GM23338 (cell line): ENCODE measurements at regions not wholly inside any gene's neighbourhood (a gene's known extent, or its start where the extent isn't known, plus 50 kb on each side); places are given as distances from the start of the nearest gene placed in this dataset.

Experiments used
- ATAC-seq: fragments of 200-7000 bp; cut with Tn5 transposase; 3 replicates; pipeline ENCODE4 v1.9.1; 2020
- DNase-seq: peaks from one replicate; pipeline ENCODE4 v3.0.0-alpha.2; 2015; ENCODE audit warnings: low spot score
- H2AFZ ChIP-seq: fragments of 200-600 bp; sonication (generic); 2 replicates; pipeline ENCODE4 v1.8.0; 2016; ENCODE audit warnings: antibody characterized with exemption, mild to moderate bottlenecking, moderate library complexity
- H3F3A ChIP-seq: fragments of 200-600 bp; sonication (generic); replicated peaks from 2 replicates; pipeline ENCODE4 v1.8.0; 2017; ENCODE audit warnings: antibody characterized with exemption, mixed run types, low read depth
- H3K27ac ChIP-seq: fragments of 200-600 bp; sonication (generic); 2 replicates; pipeline ENCODE4 v1.6.1; 2016; ENCODE audit warnings: low read depth
- H3K27me3 ChIP-seq: fragments of 200-600 bp; sonication (generic); 2 replicates; pipeline ENCODE4 v1.8.0; 2016; ENCODE audit warnings: mild to moderate bottlenecking, mixed run types, moderate library complexity; ENCODE audit not compliant: insufficient read depth
- H3K36me3 ChIP-seq: fragments of 200-600 bp; sonication (generic); 2 replicates; pipeline ENCODE4 v1.8.0; 2016; ENCODE audit warnings: mild to moderate bottlenecking; ENCODE audit not compliant: insufficient read depth
- H3K4me1 ChIP-seq: fragments of 200-600 bp; sonication (generic); 2 replicates; pipeline ENCODE4 v1.8.0; 2016; ENCODE audit warnings: mild to moderate bottlenecking, moderate library complexity; ENCODE audit not compliant: insufficient read depth
- H3K4me2 ChIP-seq: fragments of 200-600 bp; sonication (generic); 2 replicates; pipeline ENCODE4 v1.7.1; 2017; ENCODE audit warnings: mixed run types
- H3K4me3 ChIP-seq: fragments of 200-600 bp; sonication (generic); 2 replicates; pipeline ENCODE4 v1.6.1; 2016; ENCODE audit warnings: mixed run types
- H3K79me2 ChIP-seq: fragments of 200-600 bp; sonication (generic); replicated peaks from 2 replicates; pipeline ENCODE4 v1.8.0; 2017; ENCODE audit warnings: mild to moderate bottlenecking; ENCODE audit not compliant: insufficient read depth
- H3K9me2 ChIP-seq: fragments of 200-600 bp; sonication (generic); 2 replicates; pipeline ENCODE4 v1.8.0; 2017; ENCODE audit not compliant: insufficient read depth
- H4K20me1 ChIP-seq: fragments of 200-600 bp; sonication (generic); replicated peaks from 2 replicates; pipeline ENCODE4 v1.8.0; 2017; ENCODE audit warnings: mild to moderate bottlenecking; ENCODE audit not compliant: insufficient read depth
- H3K27ac Mint-ChIP-seq: 2 replicates; pipeline ENCODE4 v1.8.0; 2020; ENCODE audit warnings: inconsistent platforms, mild to moderate bottlenecking, moderate library complexity, mixed read lengths
- H3K27me3 Mint-ChIP-seq: 3 replicates; pipeline ENCODE4 v1.8.0; 2022; ENCODE audit warnings: low read depth, mild to moderate bottlenecking, moderate library complexity, mixed read lengths, inconsistent platforms; ENCODE audit not compliant: insufficient read depth, poor library complexity
- H3K36me3 Mint-ChIP-seq: 3 replicates; pipeline ENCODE4 v1.8.0; 2021; ENCODE audit warnings: low read depth, mild to moderate bottlenecking, inconsistent platforms, moderate library complexity, mixed read lengths
- H3K4me1 Mint-ChIP-seq: 3 replicates; pipeline ENCODE4 v1.8.0; 2020; ENCODE audit warnings: mild to moderate bottlenecking, inconsistent platforms, mixed read lengths
- H3K4me3 Mint-ChIP-seq: 3 replicates; pipeline ENCODE4 v1.8.0; 2021; ENCODE audit warnings: moderate library complexity, mild to moderate bottlenecking, inconsistent platforms, mixed read lengths
- H3K9me3 Mint-ChIP-seq: 3 replicates; pipeline ENCODE4 v1.8.0; 2020; ENCODE audit warnings: moderate library complexity, mild to moderate bottlenecking, inconsistent platforms, mixed read lengths
- CREB1 ChIP-seq: fragments of 250-450 bp; sonication (Bioruptor Pico); IDR thresholded peaks from 2 replicates; pipeline ENCODE4 v1.5.0; 2020; ENCODE audit warnings: low read depth, mild to moderate bottlenecking, moderate library complexity
- ETS1 ChIP-seq: IDR thresholded peaks from 2 replicates; pipeline ENCODE4 v1.6.1; 2016; ENCODE audit warnings: antibody characterized with exemption
- EZH2 ChIP-seq: fragments of 200-600 bp; sonication (generic); IDR thresholded peaks from one replicate; pipeline ENCODE4 v1.8.0; 2017; ENCODE audit warnings: antibody characterized with exemption, mild to moderate bottlenecking, low read depth; ENCODE audit not compliant: unreplicated experiment
- EZH2phosphoT487 ChIP-seq: fragments of 200-600 bp; sonication (generic); IDR thresholded peaks from one replicate; pipeline ENCODE4 v1.8.1; 2018; ENCODE audit warnings: antibody characterized with exemption; ENCODE audit not compliant: unreplicated experiment
- NANOG ChIP-seq: IDR thresholded peaks from 2 replicates; pipeline ENCODE4 v1.6.1; 2016; ENCODE audit warnings: antibody characterized with exemption, borderline replicate concordance
- POLR2AphosphoS5 ChIP-seq: IDR thresholded peaks from 2 replicates; pipeline ENCODE4 v1.6.1; 2016; ENCODE audit warnings: antibody characterized with exemption, low read depth
- REST ChIP-seq: IDR thresholded peaks from one replicate; pipeline ENCODE4 v1.6.1; 2018; ENCODE audit warnings: antibody characterized with exemption; ENCODE audit not compliant: unreplicated experiment
- STAT1 ChIP-seq: IDR thresholded peaks from one replicate; pipeline ENCODE4 v1.6.1; 2016; ENCODE audit warnings: antibody characterized with exemption; ENCODE audit not compliant: unreplicated experiment
- ZNF331 ChIP-seq: fragments of 250-450 bp; sonication (Bioruptor Pico); IDR thresholded peaks from 2 replicates; pipeline ENCODE4 v1.5.0; 2020; ENCODE audit warnings: low read depth, mild to moderate bottlenecking, moderate library complexity
- ZNF462 ChIP-seq: fragments of 250-450 bp; sonication (Bioruptor Pico); IDR thresholded peaks from 2 replicates; pipeline ENCODE4 v1.5.0; 2020; ENCODE audit warnings: mild to moderate bottlenecking, moderate library complexity

GRCh38 chr7:131867461-131867860 lies 311.0 kb upstream of the PODXL start:
- H3K79me2 ChIP-seq, result no peaks in the 10 kb centered on the region
- no peak overlapping the region for H3K27ac ChIP-seq
- Mint-ChIP-seq H3K9me3 (no peaks in the 10 kb centered on the region), H3K4me1 (no peaks in the 10 kb centered on the region), H3K27me3 (peaks cover 1% of the 10 kb centered on the region), H3K27ac (no peak overlapping the region), H3K4me3 (no peak overlapping the region), H3K36me3 (no peaks in the 10 kb centered on the region)
- H3F3A ChIP-seq, result no peaks in the 10 kb centered on the region
- H2AFZ ChIP-seq, result 0 out of 2 replicates have a peak overlapping the region, but pooled peaks have one; percentile 52
- H3K4me2 ChIP-seq, result no peak overlapping the region
- no peak for ATAC-seq
- TF ChIP-seq EZH2 (no peak), REST (no peak), NANOG (no peak), ZNF462 (no peak), STAT1 (no peak), EZH2phosphoT487 (no peak), ZNF331 (no peak), CREB1 (CRISPR knock-in tag) (no peak), POLR2AphosphoS5 (no peak), ETS1 (no peak)
- no peaks in the 10 kb centered on the region; the same call in 1 of the 2 replicates for H4K20me1 ChIP-seq
- no peaks in the 10 kb centered on the region for H3K36me3 ChIP-seq
- DNase-seq, result no peak
- H3K27me3 ChIP-seq, result no peaks in the 10 kb centered on the region
- H3K4me1 ChIP-seq, result no peaks in the 10 kb centered on the region
- no peak overlapping the region for H3K4me3 ChIP-seq
- H3K9me2 ChIP-seq, result 0 out of 2 replicates have a peak, but pooled peaks cover 10% of the 10 kb centered on the region
